ENCODE measurements at regions not wholly inside any gene's neighbourhood (a gene's known extent, or its start where the extent isn't known, plus 50 kb on each side); places are given as distances from the start of the nearest gene placed in this dataset.

- DNase-seq (ENCODE audit: low read depth): no peak
- Histone ChIP-seq H3K36me3 (ENCODE audit: control insufficient read depth, insufficient read depth, low read length) (no peaks in the 10 kb centered on the region), H3K4me3 (ENCODE audit: low read depth, low read length) (no peak overlapping the region), H3K27me3 (ENCODE audit: control insufficient read depth, insufficient read depth, low read length) (no peaks in the 10 kb centered on the region)
- no peak for TF ChIP-seq CTCF (IDR thresholded peaks at IDR 0.05; ENCODE audit: insufficient read depth, low read length, poor library complexity, severe bottlenecking)
Observed at GRCh38 chr12:131250028-131250950, 296.6 kb downstream of the ADGRD1 start.

- Histone ChIP-seq H3K4me3 (ENCODE audit: low read depth, low read length) (no peak overlapping the region), H3K27me3 (ENCODE audit: control insufficient read depth, insufficient read depth, low read length) (no peaks in the 10 kb centered on the region), H3K36me3 (ENCODE audit: control insufficient read depth, insufficient read depth, low read length) (no peaks in the 10 kb centered on the region)
- no peak for DNase-seq (ENCODE audit: low read depth)
- no peak for TF ChIP-seq CTCF (IDR thresholded peaks at IDR 0.05; ENCODE audit: insufficient read depth, low read length, poor library complexity, severe bottlenecking)
Observed at GRCh38 chr12:131250951-131251315, 297.2 kb downstream of the ADGRD1 start.

- DNase-seq (ENCODE audit: low read depth): no peak
- H3K4me3 ChIP-seq (ENCODE audit: low read depth, low read length): no peak overlapping the region
- no peak for TF ChIP-seq CTCF (IDR thresholded peaks at IDR 0.05; ENCODE audit: insufficient read depth, low read length, poor library complexity, severe bottlenecking)
- no peaks in the 10 kb centered on the region for H3K36me3 ChIP-seq (ENCODE audit: control insufficient read depth, insufficient read depth, low read length)
- no peaks in the 10 kb centered on the region for H3K27me3 ChIP-seq (ENCODE audit: control insufficient read depth, insufficient read depth, low read length)
Observed at GRCh38 chr12:131251336-131252101, 297.8 kb downstream of the ADGRD1 start.

- Histone ChIP-seq H3K27me3 (ENCODE audit: control insufficient read depth, insufficient read depth, low read length) (no peaks in the 10 kb centered on the region), H3K36me3 (ENCODE audit: control insufficient read depth, insufficient read depth, low read length) (no peaks in the 10 kb centered on the region), H3K4me3 (ENCODE audit: low read depth, low read length) (no peak overlapping the region)
- TF ChIP-seq CTCF (IDR thresholded peaks at IDR 0.05; ENCODE audit: insufficient read depth, low read length, poor library complexity, severe bottlenecking): no peak
- no peak for DNase-seq (ENCODE audit: low read depth)
Observed at GRCh38 chr12:131253376-131254026, 299.8 kb downstream of the ADGRD1 start.

GRCh38 chr12:131254374-131254773 is 300.7 kb downstream of the ADGRD1 start:
- Histone ChIP-seq H3K4me3 (ENCODE audit: low read depth, low read length) (no peak overlapping the region), H3K27me3 (ENCODE audit: control insufficient read depth, insufficient read depth, low read length) (no peaks in the 10 kb centered on the region), H3K36me3 (ENCODE audit: control insufficient read depth, insufficient read depth, low read length) (no peaks in the 10 kb centered on the region)
- TF ChIP-seq CTCF (IDR thresholded peaks at IDR 0.05; ENCODE audit: insufficient read depth, low read length, poor library complexity, severe bottlenecking): no peak
- DNase-seq (ENCODE audit: low read depth): no peak
